LNCAP (cell line): ENCODE measurements at regions not wholly inside any gene's neighbourhood (a gene's known extent, or its start where the extent isn't known, plus 50 kb on each side); places are given as distances from the start of the nearest gene placed in this dataset.

Experiments used
- CTCF ChIP-seq: fragments of 450-650 bp; IDR thresholded peaks from 2 replicates; pipeline ENCODE4 v1.5.1; 2017; ENCODE audit warnings: mild to moderate bottlenecking

GRCh38 chr20:58116505-58116904 is 111.9 kb downstream of the ANKRD60 start:
- TF ChIP-seq CTCF: no peak

GRCh38 chr20:58113716-58114115 is 114.7 kb downstream of the ANKRD60 start:
- TF ChIP-seq CTCF: no peak

- no peak for TF ChIP-seq CTCF
These were observed 116.3 kb downstream of the ANKRD60 start for GRCh38 chr20:58112017-58112781.

GRCh38 chr20:58111310-58112016 is 117.0 kb downstream of the ANKRD60 start:
- TF ChIP-seq CTCF: no peak

- TF ChIP-seq CTCF: no peak
These were observed 118.4 kb downstream of the ANKRD60 start for GRCh38 chr20:58109918-58110635.

GRCh38 chr20:58109126-58109880 is 119.2 kb downstream of the ANKRD60 start:
- TF ChIP-seq CTCF: no peak

- no peak for TF ChIP-seq CTCF
These were observed 120.9 kb downstream of the ANKRD60 start for GRCh38 chr20:58107533-58107932.
